Left ventricle myocardium superior (tissue), 1 donor: ENCODE measurements at regions not wholly inside any gene's neighbourhood (a gene's known extent, or its start where the extent isn't known, plus 50 kb on each side); places are given as distances from the start of the nearest gene placed in this dataset.
"Not testable (repeated sequence)": the region's sequence is repeated elsewhere in the genome, so short reads cannot be mapped to it uniquely, and the experiment has no call there.

Source experiments
- ATAC-seq: fragments of 200-7000 bp; cut with Tn5 transposase; one replicate; pipeline ENCODE4 v1.9.1; 2020; ENCODE audit warnings: mild to moderate bottlenecking, moderate library complexity
- DNase-seq: peaks from one replicate; pipeline ENCODE4 v3.0.0-alpha.2; 2020
- intact Hi-C: fragments of 100-400 bp; cut with micrococcal nuclease; formaldehyde crosslinking; loops from one replicate; pipeline ENCODE4 v1.11.0; 2022
- donor health status: DM: no; HTN: yes; CAD: no; lungs with severe emphysema.

- intact Hi-C loops = no loop called here
- no peak for ATAC-seq
- no peak for DNase-seq
These were observed 670.0 kb downstream of the SI start for GRCh38 chr3:164408326-164408725.

GRCh38 chr3:164407111-164407510, 671.2 kb downstream of the SI start:
- intact Hi-C loops = no loop called here
- ATAC-seq (no peak), DNase-seq (no peak)

GRCh38 chr3:164406281-164406680, 672.0 kb downstream of the SI start:
- intact Hi-C loops = no loop called here
- no peak for DNase-seq
- no peak for ATAC-seq

- intact Hi-C loops = no loop called here
- no peak for DNase-seq
- ATAC-seq = no peak
These were observed 676.4 kb downstream of the SI start for GRCh38 chr3:164401923-164402322.

GRCh38 chr3:164401440-164401839, 676.9 kb downstream of the SI start:
- intact Hi-C loops = not testable (repeated sequence)

DNA sequence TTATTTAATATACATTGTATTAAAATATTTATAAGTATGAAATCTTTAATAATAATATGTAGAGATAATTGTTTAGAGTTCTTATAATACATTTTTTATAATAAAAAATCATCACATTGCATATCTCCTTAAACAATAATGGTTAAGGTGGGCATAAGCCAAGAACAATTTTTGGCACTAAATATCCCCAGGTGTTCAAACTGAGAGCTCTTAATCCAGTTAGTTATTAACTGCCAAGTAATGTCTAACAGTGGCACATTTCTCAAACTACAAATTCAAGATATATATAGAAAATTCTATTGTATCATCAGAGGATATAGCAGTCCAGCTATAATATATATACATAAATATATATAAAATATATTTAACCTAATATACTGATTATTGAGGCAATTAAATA, 680.8 kb downstream of the SI start:
- DNase-seq = no peak

More at GRCh38 chr3:164401440-164401839, 676.9 kb downstream of the SI start:
- not testable (repeated sequence) for ATAC-seq, DNase-seq

GRCh38 chr3:164393171-164393570, 685.1 kb downstream of the SI start:
- ATAC-seq (no peak), DNase-seq (no peak)

More for the DNA sequence above, 680.8 kb downstream of the SI start:
- no peak for ATAC-seq
- intact Hi-C loops = no loop called here

GRCh38 chr3:164390046-164390445, 688.2 kb downstream of the SI start:
- ATAC-seq (no peak), DNase-seq (no peak)
- intact Hi-C loops = no loop called here

More at GRCh38 chr3:164393171-164393570, 685.1 kb downstream of the SI start:
- intact Hi-C loops = no loop called here

DNA sequence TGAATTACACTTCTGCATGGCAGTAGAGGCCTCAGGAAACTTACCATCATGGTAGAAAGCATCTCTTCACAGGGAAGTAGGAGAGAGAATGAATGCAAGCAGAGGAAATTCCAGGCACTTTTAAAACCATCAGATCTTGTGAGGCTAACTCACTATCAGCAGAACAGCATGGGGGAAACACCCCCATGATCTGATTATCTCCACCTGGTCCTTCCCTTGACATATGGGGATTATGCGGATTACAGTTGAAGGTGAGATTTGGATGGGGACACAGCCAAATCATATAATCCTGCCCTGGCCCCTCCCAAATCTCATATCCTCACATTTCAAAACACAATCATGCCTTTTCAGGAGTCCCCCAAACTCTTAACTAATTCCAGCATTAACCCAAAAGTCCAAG, 691.1 kb downstream of the SI start:
- DNase-seq (no peak), ATAC-seq (no peak)
- intact Hi-C loops = no loop called here

DNA sequence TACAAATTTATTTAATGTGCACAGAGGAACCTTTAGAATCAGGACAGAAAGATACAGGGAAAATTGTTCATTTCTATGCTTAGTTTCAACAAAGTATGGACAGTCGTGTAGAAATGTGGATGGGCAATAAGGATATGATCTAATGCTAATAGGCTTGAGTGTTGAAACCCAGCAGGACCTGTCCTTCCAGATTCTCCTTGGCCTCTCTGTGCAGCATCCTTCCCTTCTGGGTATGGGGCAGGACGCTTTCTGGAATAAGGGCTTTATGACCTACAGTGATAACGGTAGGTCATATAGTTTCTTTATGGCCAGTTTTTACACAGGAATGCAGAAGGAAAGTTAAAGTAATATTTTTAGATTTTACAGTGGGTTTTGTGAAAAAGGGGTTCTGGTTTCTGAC, 698.1 kb downstream of the SI start:
- intact Hi-C loops = no loop called here
- DNase-seq (no peak), ATAC-seq (no peak)

DNA sequence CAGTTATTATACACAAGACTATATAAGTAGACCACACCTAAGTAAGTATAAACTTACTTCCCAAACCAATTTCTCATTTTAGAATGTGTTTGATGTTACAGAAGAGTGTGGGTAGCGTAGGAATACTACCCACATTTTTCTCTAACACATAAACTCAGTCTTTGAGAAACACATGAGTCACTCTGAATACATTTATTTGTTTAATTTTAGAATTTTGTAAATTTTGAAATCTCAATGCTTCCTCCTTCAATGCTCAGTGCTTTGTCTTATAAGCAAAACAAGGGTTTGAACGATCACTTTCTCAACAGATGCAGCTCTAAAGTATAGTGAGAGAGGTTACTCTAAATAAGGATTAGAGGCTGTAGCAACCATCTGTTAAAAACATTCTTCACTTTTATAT, 700.8 kb downstream of the SI start:
- ATAC-seq = no peak
- intact Hi-C loops = no loop called here
- no peak for DNase-seq

- intact Hi-C loops = no loop called here
- ATAC-seq (no peak), DNase-seq (no peak)
These were observed 702.3 kb downstream of the SI start for GRCh38 chr3:164375995-164376394.

- intact Hi-C loops = no loop called here
- DNase-seq (no peak), ATAC-seq (no peak)
These were observed 702.8 kb downstream of the SI start for GRCh38 chr3:164375538-164375937.

- intact Hi-C loops = no loop called here
- DNase-seq (no peak), ATAC-seq (peak; percentile 45)
These were observed 706.6 kb downstream of the SI start for GRCh38 chr3:164371681-164372080.

- intact Hi-C loops = no loop called here
- DNase-seq (no peak), ATAC-seq (peak; percentile 59)
These were observed 707.3 kb downstream of the SI start for GRCh38 chr3:164370970-164371369.

DNA sequence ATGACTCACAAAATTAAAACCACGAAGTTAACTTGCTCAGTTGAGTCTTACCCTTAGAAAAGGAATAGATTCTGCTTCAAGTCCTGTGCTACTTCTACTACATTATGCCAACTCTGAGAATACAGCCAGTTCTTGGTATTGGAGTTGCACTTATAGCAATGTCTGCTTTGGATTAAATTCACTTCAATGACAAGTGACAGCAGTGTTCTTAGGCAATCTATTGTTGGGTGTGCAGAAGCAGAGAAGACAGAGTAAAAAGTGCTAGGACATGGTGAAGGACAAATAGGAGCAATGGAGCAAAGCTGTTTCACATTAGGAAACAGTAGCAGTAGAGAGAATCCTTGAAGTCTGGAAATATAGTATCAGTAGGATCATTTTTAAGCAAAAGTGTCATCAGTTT, 713.1 kb downstream of the SI start:
- ATAC-seq (peak; percentile 85), DNase-seq (no peak)
- intact Hi-C loops = no loop called here

DNA sequence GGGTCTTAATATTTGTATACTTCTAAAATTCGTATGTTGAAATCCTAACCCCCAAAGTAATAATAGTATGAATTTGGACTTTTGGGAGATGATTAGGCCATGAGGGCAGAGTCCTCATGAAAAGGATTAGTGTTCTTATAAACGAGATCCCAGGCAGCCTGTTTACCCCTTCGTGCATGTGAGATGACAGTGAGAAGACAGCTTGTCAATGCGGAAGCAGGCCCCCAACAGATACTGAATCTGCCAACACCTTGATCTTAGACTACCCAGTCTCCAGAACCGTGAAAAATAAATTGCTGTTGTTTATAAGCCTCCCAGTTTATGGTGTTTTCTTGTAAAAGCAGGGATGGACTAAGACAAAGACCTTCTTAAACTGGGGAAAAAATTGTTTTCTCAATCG, 714.2 kb downstream of the SI start:
- DNase-seq = no peak
- intact Hi-C loops = no loop called here
- ATAC-seq = no peak

DNA sequence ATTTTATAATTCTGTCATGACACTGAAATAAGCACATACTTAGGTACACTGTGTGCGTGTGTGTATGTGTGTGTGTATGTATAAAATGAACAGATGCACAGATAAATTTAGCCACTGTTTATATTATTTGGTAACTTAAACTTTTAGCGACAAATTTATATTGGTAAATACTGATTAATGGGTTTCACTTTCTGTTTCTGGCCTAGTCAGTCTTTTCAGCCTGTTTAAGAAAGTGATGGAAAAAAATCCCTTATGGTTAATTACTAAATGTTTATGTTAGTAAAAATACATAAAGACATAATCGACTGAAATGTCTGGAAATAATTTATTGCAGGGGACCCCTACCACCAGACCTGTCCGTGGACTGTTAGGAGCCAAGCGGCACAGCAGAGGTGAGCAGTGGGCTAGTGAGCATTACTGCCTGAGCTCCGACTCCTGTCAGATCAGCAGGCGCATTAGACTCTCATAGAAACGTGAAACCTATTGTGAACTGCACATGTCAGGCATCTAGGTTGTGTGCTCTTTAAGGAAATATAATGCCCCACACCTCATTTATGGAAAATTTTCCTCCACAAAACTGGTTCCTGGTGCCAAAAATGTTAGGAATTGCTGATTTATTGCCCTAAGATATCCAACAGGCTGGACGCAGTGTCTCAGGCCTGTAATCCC, 717.4 kb downstream of the SI start:
- no peak for ATAC-seq
- no peak for DNase-seq
- intact Hi-C loops = no loop called here

DNA sequence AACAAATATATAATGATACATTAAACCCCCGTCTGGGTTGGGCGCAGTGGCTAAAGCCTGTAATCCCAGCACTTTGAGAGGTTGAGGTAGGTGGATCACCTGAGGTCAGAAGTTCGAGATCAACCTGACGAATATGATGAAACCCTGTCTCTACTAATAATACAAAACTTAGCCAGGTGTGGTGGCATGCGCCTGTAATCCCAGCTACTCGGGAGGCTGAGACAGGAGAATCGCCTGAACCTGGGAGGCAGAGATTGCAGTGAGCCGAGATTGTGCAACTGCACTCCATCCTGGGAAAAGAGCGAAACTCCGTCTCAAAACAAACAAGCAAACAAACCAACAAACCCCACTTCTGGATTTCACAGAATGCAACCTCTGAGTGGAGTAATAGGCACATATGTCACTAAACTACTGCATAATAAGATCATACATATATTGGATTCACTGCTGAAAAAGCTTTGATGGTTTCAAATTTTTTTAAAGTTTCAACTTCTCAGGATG, 718.2 kb downstream of the SI start:
- DNase-seq = no peak
- intact Hi-C loops = no loop called here
- ATAC-seq = no peak

GRCh38 chr3:164352991-164353390, 725.3 kb downstream of the SI start:
- intact Hi-C loops = no loop called here
- no peak for DNase-seq
- no peak for ATAC-seq

DNA sequence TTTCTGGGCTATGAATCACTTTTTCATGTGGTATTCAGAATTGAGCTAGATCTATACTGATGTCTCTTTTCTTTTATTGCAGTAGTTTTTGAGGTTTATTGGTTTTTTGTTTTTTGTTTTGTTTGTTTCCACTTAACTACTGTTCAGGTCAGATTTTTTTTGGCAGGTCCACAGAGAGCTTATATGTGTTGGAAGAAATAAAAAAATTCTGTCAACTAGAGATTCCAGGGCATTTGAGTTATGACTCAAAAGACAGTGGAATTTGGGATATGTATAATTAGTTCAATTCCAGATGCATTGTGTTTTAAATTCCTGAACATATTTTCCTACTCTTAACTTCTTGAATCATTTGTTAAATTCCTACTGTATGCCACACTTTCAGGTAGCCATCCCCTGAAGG, 727.2 kb downstream of the SI start:
- DNase-seq (no peak), ATAC-seq (no peak)
- intact Hi-C loops = no loop called here
